Urothelium cell line (cell line): ENCODE measurements at regions not wholly inside any gene's neighbourhood (a gene's known extent, or its start where the extent isn't known, plus 50 kb on each side); places are given as distances from the start of the nearest gene placed in this dataset.
A peak's percentile ranks its signal among the peaks of the same experiment; 100 is the strongest.

ENCODE experiments used
- DNase-seq: peaks from one replicate; pipeline ENCODE4 v3.0.0; 2011; ENCODE audit warnings: low spot score, mixed read lengths
- FAIRE-seq: peaks from 2 replicates; lab custom pipeline; 2011; peaks lifted over from hg19 to GRCh38; lab: Jason Lieb, UNC

- no peak for DNase-seq
- FAIRE-seq: no peak
These were observed 1685.9 kb upstream of the TENM3 start for GRCh38 chr4:180557348-180557747.

- no peak for DNase-seq
- FAIRE-seq: no peak
These were observed 1685.3 kb upstream of the TENM3 start for GRCh38 chr4:180557950-180558349.

- no peak for FAIRE-seq
- DNase-seq: peak; percentile 12
These were observed 1684.8 kb upstream of the TENM3 start for GRCh38 chr4:180558427-180558826.

- DNase-seq: no peak
- no peak for FAIRE-seq
These were observed 1682.3 kb upstream of the TENM3 start for GRCh38 chr4:180560896-180561295.

- FAIRE-seq (no peak), DNase-seq (no peak)
These were observed 1679.2 kb upstream of the TENM3 start for GRCh38 chr4:180564026-180564425.

- FAIRE-seq (no peak), DNase-seq (no peak)
These were observed 1678.8 kb upstream of the TENM3 start for GRCh38 chr4:180564448-180564847.

GRCh38 chr4:180565856-180566431 lies 1677.3 kb upstream of the TENM3 start:
- FAIRE-seq: peak; percentile 63
- no peak for DNase-seq

- DNase-seq (no peak), FAIRE-seq (no peak)
These were observed 1676.7 kb upstream of the TENM3 start for GRCh38 chr4:180566492-180566891.

- DNase-seq (no peak), FAIRE-seq (no peak)
These were observed 1676.1 kb upstream of the TENM3 start for GRCh38 chr4:180567080-180567479.

- FAIRE-seq: no peak
- DNase-seq: no peak
These were observed 1671.6 kb upstream of the TENM3 start for GRCh38 chr4:180571516-180572055.

- DNase-seq: no peak
- no peak for FAIRE-seq
These were observed 1665.0 kb upstream of the TENM3 start for GRCh38 chr4:180578175-180578574.

- no peak for FAIRE-seq
- no peak for DNase-seq
These were observed 1662.1 kb upstream of the TENM3 start for GRCh38 chr4:180581061-180581460.

GRCh38 chr4:180587379-180587778 lies 1655.8 kb upstream of the TENM3 start:
- DNase-seq: no peak
- no peak for FAIRE-seq

GRCh38 chr4:180589575-180589974 lies 1653.6 kb upstream of the TENM3 start:
- FAIRE-seq (no peak), DNase-seq (no peak)

- DNase-seq (no peak), FAIRE-seq (no peak)
These were observed 1646.2 kb upstream of the TENM3 start for GRCh38 chr4:180596888-180597483.

GRCh38 chr4:180598281-180598680 lies 1644.9 kb upstream of the TENM3 start:
- DNase-seq: no peak
- no peak for FAIRE-seq

GRCh38 chr4:180603791-180604190 lies 1639.4 kb upstream of the TENM3 start:
- FAIRE-seq: no peak
- DNase-seq: no peak

- DNase-seq (peak; percentile 3), FAIRE-seq (no peak)
These were observed 1632.9 kb upstream of the TENM3 start for GRCh38 chr4:180610324-180610723.

- DNase-seq (no peak), FAIRE-seq (no peak)
These were observed 1627.5 kb upstream of the TENM3 start for GRCh38 chr4:180615746-180616145.

- DNase-seq (peak; percentile 28), FAIRE-seq (no peak)
These were observed 1626.0 kb upstream of the TENM3 start for GRCh38 chr4:180617196-180617595.

- DNase-seq: peak; percentile 7
- no peak for FAIRE-seq
These were observed 1624.8 kb upstream of the TENM3 start for GRCh38 chr4:180618396-180618795.

GRCh38 chr4:180619440-180619839 lies 1623.8 kb upstream of the TENM3 start:
- DNase-seq (no peak), FAIRE-seq (no peak)

GRCh38 chr4:180622254-180622653 lies 1620.9 kb upstream of the TENM3 start:
- FAIRE-seq (no peak), DNase-seq (no peak)
